ENCODE measurements at regions not wholly inside any gene's neighbourhood (a gene's known extent, or its start where the extent isn't known, plus 50 kb on each side); places are given as distances from the start of the nearest gene placed in this dataset.

GRCh38 chr10:20615395-20615794 lies 281.7 kb downstream of the NEBL start:
- TF ChIP-seq CTCF (IDR thresholded peaks at IDR 0.05) (no peak), POLR2A (IDR thresholded peaks at IDR 0.05) (no peak), EP300 (IDR thresholded peaks at IDR 0.05; ENCODE audit: low read depth) (no peak), POLR2AphosphoS5 (IDR thresholded peaks at IDR 0.05) (no peak)
- no peak for DNase-seq
- Histone ChIP-seq H3K27me3 (no peaks in the 10 kb centered on the region), H3K4me1 (peaks cover 0 to 16% (median 0%) of the 10 kb centered on the region in 4 donors), H3K4me3 (no peak overlapping the region), H3K27ac (no peak overlapping the region), H3K9me3 (no peaks in the 10 kb centered on the region), H3K36me3 (no peaks in the 10 kb centered on the region)
- intact Hi-C loops (cut with DNase I; ENCODE audit: low total_unique reads): no loop called here
- 82 to 100% methylated on average over 1 of the region's 1 CpG for WGBS, 2 donors (ENCODE audit: low coverage in 1 of 2)
- in situ Hi-C loops (cut with MboI; ENCODE audit: low pct_ligation_motif_present in 1 of 4, low pct_unique_long_range_greater_than_20kb in 1 of 4, low sequenced_read_pairs in 3 of 4): no loop called here

- intact Hi-C loops (cut with DNase I; ENCODE audit: low total_unique reads): no loop called here
- DNase-seq: no peak
- in situ Hi-C loops (cut with MboI; ENCODE audit: low pct_ligation_motif_present in 1 of 4, low pct_unique_long_range_greater_than_20kb in 1 of 4, low sequenced_read_pairs in 3 of 4): no loop called here
- H3K27ac ChIP-seq: no peak overlapping the region
- H3K4me1 ChIP-seq: peaks cover 0 to 16% (median 0%) of the 10 kb centered on the region in 4 donors
- WGBS, 2 donors (ENCODE audit: low coverage in 1 of 2): 84 to 100% methylated on average over 2 to 3 of the region's 3 CpGs
- H3K4me3 ChIP-seq: no peak overlapping the region
- no peaks in the 10 kb centered on the region for H3K27me3 ChIP-seq
- H3K9me3 ChIP-seq: no peaks in the 10 kb centered on the region
- no peaks in the 10 kb centered on the region for H3K36me3 ChIP-seq
- TF ChIP-seq POLR2AphosphoS5 (IDR thresholded peaks at IDR 0.05) (no peak), EP300 (IDR thresholded peaks at IDR 0.05; ENCODE audit: low read depth) (no peak), POLR2A (IDR thresholded peaks at IDR 0.05) (no peak), CTCF (IDR thresholded peaks at IDR 0.05) (no peak)
These were observed 282.2 kb downstream of the NEBL start for GRCh38 chr10:20614911-20615310.

- Histone ChIP-seq H3K36me3 (no peaks in the 10 kb centered on the region), H3K9me3 (peaks cover 0 to 5% of the 10 kb centered on the region in 2 donors), H3K27me3 (no peaks in the 10 kb centered on the region), H3K27ac (no peak overlapping the region), H3K4me3 (no peak overlapping the region), H3K4me1 (no peaks in the 10 kb centered on the region)
- TF ChIP-seq POLR2A (IDR thresholded peaks at IDR 0.05): no peak
- no peak for TF ChIP-seq EP300 (IDR thresholded peaks at IDR 0.05; ENCODE audit: low read depth)
- no peak for TF ChIP-seq CTCF (IDR thresholded peaks at IDR 0.05)
- no peak for TF ChIP-seq POLR2AphosphoS5 (IDR thresholded peaks at IDR 0.05)
- in situ Hi-C loops (cut with MboI; ENCODE audit: low pct_ligation_motif_present in 1 of 4, low pct_unique_long_range_greater_than_20kb in 1 of 4, low sequenced_read_pairs in 3 of 4) (no loop called here), intact Hi-C loops (cut with DNase I; ENCODE audit: low total_unique reads) (no loop called here)
- DNase-seq: no peak
These were observed 288.6 kb downstream of the NEBL start for GRCh38 chr10:20608503-20608902.

- DNase-seq: no peak
- Histone ChIP-seq H3K4me3 (no peak overlapping the region), H3K4me1 (no peaks in the 10 kb centered on the region), H3K27me3 (no peaks in the 10 kb centered on the region), H3K9me3 (peaks cover 0 to 5% of the 10 kb centered on the region in 2 donors), H3K27ac (no peak overlapping the region), H3K36me3 (no peaks in the 10 kb centered on the region)
- in situ Hi-C loops (cut with MboI; ENCODE audit: low pct_ligation_motif_present in 1 of 4, low pct_unique_long_range_greater_than_20kb in 1 of 4, low sequenced_read_pairs in 3 of 4) (no loop called here), intact Hi-C loops (cut with DNase I; ENCODE audit: low total_unique reads) (no loop called here)
- TF ChIP-seq EP300 (IDR thresholded peaks at IDR 0.05; ENCODE audit: low read depth): no peak
- TF ChIP-seq CTCF (IDR thresholded peaks at IDR 0.05): no peak
- TF ChIP-seq POLR2AphosphoS5 (IDR thresholded peaks at IDR 0.05): no peak
- no peak for TF ChIP-seq POLR2A (IDR thresholded peaks at IDR 0.05)
- WGBS, 2 donors (ENCODE audit: low coverage in 1 of 2): 78 to 84% methylated on average over 5 of the region's 5 CpGs
These were observed 290.1 kb downstream of the NEBL start for GRCh38 chr10:20606985-20607384.
